ENCODE measurements at regions not wholly inside any gene's neighbourhood (a gene's known extent, or its start where the extent isn't known, plus 50 kb on each side); places are given as distances from the start of the nearest gene placed in this dataset.
"Not testable (repeated sequence)": the region's sequence is repeated elsewhere in the genome, so short reads cannot be mapped to it uniquely, and the experiment has no call there.

GRCh38 chr11:22536071-22536470 is 89.6 kb downstream of the FANCF start:
- H3K4me3 ChIP-seq (ENCODE audit: low read depth, poor library complexity, severe bottlenecking) = no peak overlapping the region
- TF ChIP-seq CTCF (IDR thresholded peaks at IDR 0.05) (no peak), POLR2A (IDR thresholded peaks at IDR 0.05) (no peak)
- 25 to 75% methylated on average over 1 of the region's 1 CpG for WGBS, 2 donors
- intact Hi-C loops (cut with DNase I; ENCODE audit: low total_unique reads) = loop anchor here (5.0 kb wide), 1 partner anchor 199 kb away; the partner anchor contains the start of gene SLC17A6
- DNase-seq (ENCODE audit: low spot score in 2 of 2) = no peak

DNA sequence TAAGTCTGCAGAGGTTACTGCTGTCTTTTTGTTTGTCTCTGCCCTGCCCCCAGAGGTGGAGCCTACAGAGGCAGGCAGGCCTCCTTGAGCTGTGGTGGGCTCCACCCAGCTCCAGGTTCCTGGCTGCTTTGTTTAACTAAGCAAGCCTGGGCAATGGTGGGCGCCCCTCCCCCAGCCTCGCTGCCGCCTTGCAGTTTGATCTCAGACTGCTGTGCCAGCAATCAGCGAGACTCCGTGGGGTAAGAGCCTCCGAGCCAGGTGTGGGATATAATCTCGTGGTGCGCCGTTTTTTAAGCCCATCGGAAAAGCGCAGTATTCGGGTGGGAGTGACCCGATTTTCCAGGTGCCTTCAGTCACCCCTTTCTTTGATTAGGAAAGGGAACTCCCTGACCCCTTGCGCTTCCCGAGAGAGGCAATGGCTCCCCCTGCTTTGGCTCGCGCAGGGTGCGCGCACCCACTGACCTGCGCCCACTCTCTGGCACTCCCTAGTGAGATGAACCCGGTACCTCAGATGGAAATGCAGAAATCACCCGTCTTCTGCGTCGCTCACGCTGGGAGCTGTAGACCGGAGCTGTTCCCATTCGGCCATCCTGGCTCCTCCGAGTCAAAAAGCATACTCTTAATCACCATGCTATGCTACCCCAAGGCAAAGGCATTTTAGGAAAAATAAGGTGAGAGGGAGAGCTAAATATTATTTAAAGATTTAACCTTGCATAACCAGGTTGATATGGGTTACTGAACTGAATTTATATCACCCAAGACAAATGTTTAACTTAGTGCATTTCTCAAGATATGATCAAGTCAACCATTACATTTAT is 96.8 kb downstream of the FANCF start:
- WGBS, 2 donors = 74 to 75% methylated on average over 28 of the region's 28 CpGs
- DNase-seq (ENCODE audit: low spot score in 2 of 2); intact Hi-C loops (cut with DNase I; ENCODE audit: low total_unique reads); H3K4me3 ChIP-seq (ENCODE audit: low read depth, poor library complexity, severe bottlenecking): not testable (repeated sequence)

GRCh38 chr11:22522225-22522624 is 103.4 kb downstream of the FANCF start:
- intact Hi-C loops (cut with DNase I; ENCODE audit: low total_unique reads) = no loop called here
- no peak overlapping the region for H3K4me3 ChIP-seq (ENCODE audit: low read depth, poor library complexity, severe bottlenecking)
- 87 to 89% methylated on average over 2 of the region's 2 CpGs for WGBS, 2 donors
- DNase-seq (ENCODE audit: low spot score in 2 of 2) = no peak
- TF ChIP-seq CTCF (IDR thresholded peaks at IDR 0.05) (no peak), POLR2A (IDR thresholded peaks at IDR 0.05) (no peak)

- H3K4me3 ChIP-seq (ENCODE audit: low read depth, poor library complexity, severe bottlenecking) = no peak overlapping the region
- no peak for TF ChIP-seq POLR2A (IDR thresholded peaks at IDR 0.05)
- no peak for TF ChIP-seq CTCF (IDR thresholded peaks at IDR 0.05)
- DNase-seq (ENCODE audit: low spot score in 2 of 2) = no peak
- 30 to 34% methylated on average over 2 of the region's 2 CpGs for WGBS, 2 donors
- intact Hi-C loops (cut with DNase I; ENCODE audit: low total_unique reads) = no loop called here
These were observed 104.4 kb downstream of the FANCF start for GRCh38 chr11:22521226-22521625.

GRCh38 chr11:22520521-22520920 is 105.1 kb downstream of the FANCF start:
- no peak for DNase-seq (ENCODE audit: low spot score in 2 of 2)
- no peak for TF ChIP-seq POLR2A (IDR thresholded peaks at IDR 0.05)
- no peak for TF ChIP-seq CTCF (IDR thresholded peaks at IDR 0.05)
- intact Hi-C loops (cut with DNase I; ENCODE audit: low total_unique reads) = no loop called here
- no peak overlapping the region for H3K4me3 ChIP-seq (ENCODE audit: low read depth, poor library complexity, severe bottlenecking)

DNA sequence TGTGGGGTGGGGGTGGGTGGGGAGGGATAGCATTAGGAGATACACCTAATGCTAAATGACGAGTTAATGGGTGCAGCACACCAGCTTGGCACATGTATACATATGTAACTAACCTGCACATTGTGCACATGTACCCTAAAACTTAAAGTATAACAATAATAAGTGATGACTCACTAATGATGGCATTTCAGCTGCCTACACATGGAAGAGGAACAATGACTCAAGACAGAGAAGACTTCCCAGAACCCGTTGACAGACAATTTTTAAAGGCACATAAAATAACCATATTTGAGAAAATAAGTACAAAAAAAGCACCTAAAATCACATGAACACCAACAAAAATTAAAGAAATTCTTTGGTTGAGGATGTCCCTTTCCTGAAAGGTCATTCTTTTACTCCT is 107.3 kb downstream of the FANCF start:
- intact Hi-C loops (cut with DNase I; ENCODE audit: low total_unique reads); H3K4me3 ChIP-seq (ENCODE audit: low read depth, poor library complexity, severe bottlenecking); DNase-seq (ENCODE audit: low spot score in 2 of 2): not testable (repeated sequence)
- 66 to 87% methylated on average over 2 of the region's 2 CpGs for WGBS, 2 donors

DNA sequence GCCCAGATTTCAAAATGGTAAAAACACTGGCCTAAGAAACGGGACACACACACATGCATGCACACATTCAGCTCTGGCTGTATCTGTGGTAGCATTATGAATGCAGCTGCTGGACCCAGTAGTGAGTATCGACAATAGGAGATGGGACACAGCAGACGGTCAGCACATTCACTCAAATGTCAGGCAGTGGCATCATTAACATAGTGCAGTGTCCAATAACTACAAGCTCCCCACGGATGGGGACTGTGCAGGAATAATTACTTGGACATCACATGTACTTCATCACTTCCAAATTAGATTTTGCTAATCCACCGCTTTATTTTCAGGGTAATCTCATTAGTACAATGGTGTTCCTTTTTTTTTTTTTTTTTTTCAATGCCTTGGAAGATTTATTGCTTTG is 109.5 kb downstream of the FANCF start:
- no peak overlapping the region for H3K4me3 ChIP-seq (ENCODE audit: low read depth, poor library complexity, severe bottlenecking)
- TF ChIP-seq POLR2A (IDR thresholded peaks at IDR 0.05) = no peak
- TF ChIP-seq CTCF (IDR thresholded peaks at IDR 0.05) = no peak
- DNase-seq (ENCODE audit: low spot score in 2 of 2) = no peak
- intact Hi-C loops (cut with DNase I; ENCODE audit: low total_unique reads) = no loop called here
- 76 to 85% methylated on average over 5 of the region's 5 CpGs for WGBS, 2 donors
